AG09309 (cell line): ENCODE measurements at regions not wholly inside any gene's neighbourhood (a gene's known extent, or its start where the extent isn't known, plus 50 kb on each side); places are given as distances from the start of the nearest gene placed in this dataset.
"Not testable (repeated sequence)": the region's sequence is repeated elsewhere in the genome, so short reads cannot be mapped to it uniquely, and the experiment has no call there.

Experiments used
- DNase-seq: peaks from one replicate; pipeline ENCODE4 v3.0.0-alpha.2; 2010; ENCODE audit warnings: low read depth
- H3K4me3 ChIP-seq: 2 replicates; pipeline ENCODE4 v1.5.1; 2011; ENCODE audit warnings: mild to moderate bottlenecking, low read depth, low read length, moderate library complexity; ENCODE audit not compliant: control insufficient read depth
- TF ChIP-seq, protein P1 (sequence below): IDR thresholded peaks from 2 replicates; pipeline ENCODE4 v1.5.1; 2011; ENCODE audit warnings: mild to moderate bottlenecking, low read depth, low read length, inconsistent platforms; ENCODE audit not compliant: insufficient read depth, control insufficient read depth; ENCODE audit errors: missing control alignments

DNA sequence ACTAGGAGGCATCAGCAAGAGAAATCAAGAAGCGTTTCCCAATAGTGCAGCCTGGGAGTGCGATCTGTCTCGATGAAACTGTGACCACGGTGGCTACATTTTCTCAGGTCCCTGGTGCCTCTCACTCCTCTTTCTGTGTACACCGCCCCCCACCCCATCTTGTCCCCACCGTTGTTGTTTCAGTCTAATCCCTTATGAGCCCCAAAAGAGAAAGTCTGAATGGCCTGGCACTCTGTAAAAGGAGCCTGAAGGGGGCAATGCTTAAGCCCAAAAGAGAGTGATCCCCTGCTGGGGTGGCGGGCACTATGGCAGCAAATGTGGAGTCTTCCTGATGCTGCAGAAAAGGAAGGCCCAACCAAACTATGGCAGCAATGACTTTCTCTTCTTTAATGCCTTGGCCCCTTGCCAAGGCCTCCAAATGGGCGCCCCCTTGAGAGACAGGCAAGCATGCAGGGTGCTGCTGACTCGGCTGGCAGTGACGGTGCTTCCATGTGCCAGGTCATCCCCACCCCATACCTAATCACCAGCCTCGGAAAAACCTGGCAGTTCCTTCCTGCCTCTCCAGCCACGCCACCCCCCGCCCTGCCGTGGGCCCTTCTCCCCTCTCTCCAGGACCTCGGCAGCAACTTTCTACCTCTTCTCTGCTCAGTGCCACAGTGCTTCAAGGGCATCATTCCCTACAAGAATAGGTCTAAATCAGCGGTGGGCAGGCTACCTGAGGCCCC lies 123.0 kb downstream of the CYP26B1 start:
- TF ChIP-seq, protein P1, sequence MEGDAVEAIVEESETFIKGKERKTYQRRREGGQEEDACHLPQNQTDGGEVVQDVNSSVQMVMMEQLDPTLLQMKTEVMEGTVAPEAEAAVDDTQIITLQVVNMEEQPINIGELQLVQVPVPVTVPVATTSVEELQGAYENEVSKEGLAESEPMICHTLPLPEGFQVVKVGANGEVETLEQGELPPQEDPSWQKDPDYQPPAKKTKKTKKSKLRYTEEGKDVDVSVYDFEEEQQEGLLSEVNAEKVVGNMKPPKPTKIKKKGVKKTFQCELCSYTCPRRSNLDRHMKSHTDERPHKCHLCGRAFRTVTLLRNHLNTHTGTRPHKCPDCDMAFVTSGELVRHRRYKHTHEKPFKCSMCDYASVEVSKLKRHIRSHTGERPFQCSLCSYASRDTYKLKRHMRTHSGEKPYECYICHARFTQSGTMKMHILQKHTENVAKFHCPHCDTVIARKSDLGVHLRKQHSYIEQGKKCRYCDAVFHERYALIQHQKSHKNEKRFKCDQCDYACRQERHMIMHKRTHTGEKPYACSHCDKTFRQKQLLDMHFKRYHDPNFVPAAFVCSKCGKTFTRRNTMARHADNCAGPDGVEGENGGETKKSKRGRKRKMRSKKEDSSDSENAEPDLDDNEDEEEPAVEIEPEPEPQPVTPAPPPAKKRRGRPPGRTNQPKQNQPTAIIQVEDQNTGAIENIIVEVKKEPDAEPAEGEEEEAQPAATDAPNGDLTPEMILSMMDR = no peak
- H3K4me3 ChIP-seq = no peak overlapping the region
- no peak for DNase-seq

DNA sequence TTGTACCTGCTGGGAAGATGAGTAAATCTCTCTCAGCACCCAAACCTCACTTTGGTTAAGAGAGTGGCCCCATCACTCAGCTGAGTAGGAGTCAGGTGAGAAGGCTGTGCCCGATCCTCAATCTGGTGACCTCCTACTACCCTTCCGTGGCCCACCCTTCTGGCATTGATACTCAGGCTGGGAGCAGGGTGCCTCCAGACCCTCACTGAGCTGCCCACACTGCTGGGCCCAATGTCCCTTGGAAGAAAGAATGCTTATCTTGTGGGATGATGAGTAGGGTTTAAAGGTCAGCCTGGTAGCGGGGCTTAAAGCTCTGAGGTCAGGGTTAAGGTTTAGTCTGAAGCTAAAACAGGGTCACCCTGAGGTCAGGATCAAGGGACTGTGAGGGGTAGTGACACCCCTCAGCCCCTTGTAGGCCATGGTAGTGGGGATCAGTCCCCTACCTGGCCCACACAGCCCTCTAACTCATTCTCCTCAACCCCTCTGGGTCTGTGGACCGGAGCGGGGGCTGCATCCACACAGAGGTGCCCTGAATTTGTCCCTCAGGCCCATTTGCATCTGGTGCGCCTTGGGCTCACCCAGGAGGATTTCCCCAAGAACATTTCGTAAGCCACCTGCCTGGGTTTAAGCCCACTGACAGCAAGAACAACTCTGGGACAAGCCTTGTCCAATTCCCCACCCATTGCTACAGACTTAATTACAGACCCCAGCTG lies 123.8 kb downstream of the CYP26B1 start:
- TF ChIP-seq, protein P1 = no peak
- no peak for DNase-seq
- H3K4me3 ChIP-seq = no peak overlapping the region

DNA sequence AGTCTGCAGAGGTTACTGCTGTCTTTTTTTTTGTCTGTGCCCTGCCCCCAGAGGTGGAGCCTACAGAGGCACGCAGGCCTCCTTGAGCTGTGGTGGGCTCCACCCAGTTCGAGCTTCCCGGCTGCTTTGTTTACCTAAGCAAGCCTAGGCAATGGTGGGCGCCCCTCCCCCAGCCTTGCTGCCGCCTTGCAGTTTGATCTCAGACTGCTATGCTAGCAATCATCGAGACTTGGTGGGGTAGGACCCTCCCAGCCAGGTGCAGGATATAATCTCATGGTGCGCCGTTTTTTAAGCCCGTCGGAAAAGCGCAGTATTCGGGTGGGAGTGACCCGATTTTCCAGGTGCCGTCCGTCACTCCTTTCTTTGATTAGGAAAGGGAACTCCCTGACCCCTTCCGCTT lies 126.3 kb downstream of the CYP26B1 start:
- not testable (repeated sequence) for DNase-seq, H3K4me3 ChIP-seq

GRCh38 chr2:72015266-72015665 lies 132.4 kb downstream of the CYP26B1 start:
- TF ChIP-seq, protein P1 = no peak
- DNase-seq = no peak
- no peak overlapping the region for H3K4me3 ChIP-seq

DNA sequence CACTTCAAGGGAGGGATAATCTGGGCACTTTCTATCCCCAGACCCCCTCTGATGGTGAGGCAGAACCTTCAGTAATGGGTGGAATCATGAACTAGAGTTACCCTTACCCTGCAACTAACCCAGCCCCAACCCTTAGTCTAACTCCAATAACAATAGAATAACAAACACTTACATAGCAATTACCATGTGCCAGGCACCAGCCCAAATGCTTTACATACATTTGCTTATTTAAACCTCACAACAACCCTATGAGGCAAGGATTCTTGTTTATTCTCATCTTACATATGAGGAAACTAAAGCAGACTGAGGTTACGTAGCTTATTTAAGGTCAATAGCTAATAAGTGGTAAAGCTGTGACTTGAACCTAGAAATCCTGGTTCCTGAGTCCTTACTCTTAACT lies 132.8 kb downstream of the CYP26B1 start:
- H3K4me3 ChIP-seq = no peak overlapping the region
- DNase-seq = no peak
- TF ChIP-seq, protein P1 = no peak

- TF ChIP-seq, protein P1 = no peak
- no peak for DNase-seq
- no peak overlapping the region for H3K4me3 ChIP-seq
These were observed 133.9 kb downstream of the CYP26B1 start for GRCh38 chr2:72013726-72014125.

GRCh38 chr2:72012886-72013574 lies 134.6 kb downstream of the CYP26B1 start:
- TF ChIP-seq, protein P1 = no peak
- no peak overlapping the region for H3K4me3 ChIP-seq
- no peak for DNase-seq
